ENCODE measurements at regions not wholly inside any gene's neighbourhood (a gene's known extent, or its start where the extent isn't known, plus 50 kb on each side); places are given as distances from the start of the nearest gene placed in this dataset.

- ATAC-seq (no peak), DNase-seq (ENCODE audit: extremely low read depth in 1 of 4, low spot score in 3 of 4) (no peak), FAIRE-seq (no peak)
- Histone ChIP-seq H3K9me1 (ENCODE audit: control insufficient read depth, insufficient read depth, low read length) (no peaks in the 10 kb centered on the region), H3K79me2 (ENCODE audit: control insufficient read depth, insufficient read depth, low read length) (no peaks in the 10 kb centered on the region), H3K4me3 (no peak overlapping the region), H3K27me3 (ENCODE audit: control insufficient read depth in 2 of 2, insufficient read depth in 2 of 2, low read length in 2 of 2) (no peaks in the 10 kb centered on the region), H3K9me3 (replicated peaks; ENCODE audit: control insufficient read depth, insufficient read depth, low read depth, low read length) (no peaks in the 10 kb centered on the region; the same call in 1 of the 2 replicates), H2AFZ (ENCODE audit: low read depth, low read length) (no peak overlapping the region), H4K20me1 (replicated peaks; ENCODE audit: control insufficient read depth, insufficient read depth, low read length) (no peaks in the 10 kb centered on the region), H3K27ac (ENCODE audit: extremely low read depth, low read depth, low read length) (no peak overlapping the region), H3K9ac (ENCODE audit: insufficient read depth in 1 of 2, low read depth in 2 of 2, low read length in 2 of 2) (no peak overlapping the region), H3K36me3 (ENCODE audit: control insufficient read depth, insufficient read depth, low read length) (no peaks in the 10 kb centered on the region), H3K4me1 (replicated peaks in 1 of 2; ENCODE audit: control insufficient read depth in 2 of 2, insufficient read depth in 2 of 2, low read length in 2 of 2) (no peaks in the 10 kb centered on the region), H3K4me2 (ENCODE audit: insufficient read depth, low read length) (no peak overlapping the region)
- WGBS (ENCODE audit: insufficient coverage, low coverage, missing lambda C conversion rate), result 1% methylated on average over 5 of the region's 5 CpGs
- TF ChIP-seq FOXJ3 (CRISPR knock-in tag; IDR thresholded peaks at IDR 0.05) (no peak), ZNF224 (CRISPR knock-in tag; IDR thresholded peaks at IDR 0.05) (no peak), HINFP (tag; conservative IDR thresholded peaks at IDR 0.05; ENCODE audit: low read depth) (no peak), TAF1 (IDR thresholded peaks at IDR 0.05; ENCODE audit: control insufficient read depth, extremely low read depth, insufficient read depth, low read length, severe bottlenecking) (no peak)
- TF ChIP-seq, protein P1, sequence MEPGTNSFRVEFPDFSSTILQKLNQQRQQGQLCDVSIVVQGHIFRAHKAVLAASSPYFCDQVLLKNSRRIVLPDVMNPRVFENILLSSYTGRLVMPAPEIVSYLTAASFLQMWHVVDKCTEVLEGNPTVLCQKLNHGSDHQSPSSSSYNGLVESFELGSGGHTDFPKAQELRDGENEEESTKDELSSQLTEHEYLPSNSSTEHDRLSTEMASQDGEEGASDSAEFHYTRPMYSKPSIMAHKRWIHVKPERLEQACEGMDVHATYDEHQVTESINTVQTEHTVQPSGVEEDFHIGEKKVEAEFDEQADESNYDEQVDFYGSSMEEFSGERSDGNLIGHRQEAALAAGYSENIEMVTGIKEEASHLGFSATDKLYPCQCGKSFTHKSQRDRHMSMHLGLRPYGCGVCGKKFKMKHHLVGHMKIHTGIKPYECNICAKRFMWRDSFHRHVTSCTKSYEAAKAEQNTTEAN (CRISPR knock-in tag; IDR thresholded peaks at IDR 0.05), result no peak
- ChIA-PET CTCF (ENCODE audit: low intra/inter-chr PET ratio) (no interaction called here), POLR2A (no interaction called here)
- in situ Hi-C loops (cut with MboI), result no loop called here
- intact Hi-C loops (cut with micrococcal nuclease), result no loop called here
- BruUV-seq (replicated peaks), result no TSS peak
Observed at GRCh38 chr5:17813214-17813613, 179.0 kb downstream of the TAF11L14 start.
